ENCODE measurements at regions not wholly inside any gene's neighbourhood (a gene's known extent, or its start where the extent isn't known, plus 50 kb on each side); places are given as distances from the start of the nearest gene placed in this dataset.

GRCh38 chr10:117746541-117747448 is 204.2 kb downstream of the EMX2 start:
- Histone ChIP-seq H3K27me3 (ENCODE audit: control insufficient read depth, insufficient read depth, low read length) (no peaks in the 10 kb centered on the region), H3K9me3 (ENCODE audit: control insufficient read depth, insufficient read depth, low read length) (no peaks in the 10 kb centered on the region), H3K36me3 (ENCODE audit: control insufficient read depth, insufficient read depth, low read length) (no peaks in the 10 kb centered on the region), H3K4me3 (ENCODE audit: low read length) (no peak overlapping the region), H3K27ac (ENCODE audit: low read length) (no peak overlapping the region), H3K4me1 (ENCODE audit: control insufficient read depth, insufficient read depth, low read length) (no peaks in the 10 kb centered on the region)
- no peak for DNase-seq (ENCODE audit: low read depth, low spot score)
- no CpG with 5 or more reads among the region's 9 CpGs for WGBS (ENCODE audit: insufficient coverage, insufficient read length)

- no peaks in the 10 kb centered on the region for H3K9me3 ChIP-seq (ENCODE audit: control insufficient read depth, insufficient read depth, low read length)
- no peaks in the 10 kb centered on the region for H3K27me3 ChIP-seq (ENCODE audit: control insufficient read depth, insufficient read depth, low read length)
- no peak overlapping the region for H3K27ac ChIP-seq (ENCODE audit: low read length)
- no peak overlapping the region for H3K4me3 ChIP-seq (ENCODE audit: low read length)
- DNase-seq (ENCODE audit: low read depth, low spot score) = no peak
- no peaks in the 10 kb centered on the region for H3K4me1 ChIP-seq (ENCODE audit: control insufficient read depth, insufficient read depth, low read length)
- H3K36me3 ChIP-seq (ENCODE audit: control insufficient read depth, insufficient read depth, low read length) = no peaks in the 10 kb centered on the region
- no CpG with 5 or more reads among the region's 12 CpGs for WGBS (ENCODE audit: insufficient coverage, insufficient read length)
Measured at GRCh38 chr10:117747636-117748035, 205.1 kb downstream of the EMX2 start.

GRCh38 chr10:117748058-117748457 is 205.5 kb downstream of the EMX2 start:
- Histone ChIP-seq H3K27me3 (ENCODE audit: control insufficient read depth, insufficient read depth, low read length) (no peaks in the 10 kb centered on the region), H3K36me3 (ENCODE audit: control insufficient read depth, insufficient read depth, low read length) (no peaks in the 10 kb centered on the region), H3K9me3 (ENCODE audit: control insufficient read depth, insufficient read depth, low read length) (no peaks in the 10 kb centered on the region), H3K27ac (ENCODE audit: low read length) (no peak overlapping the region), H3K4me3 (ENCODE audit: low read length) (no peak overlapping the region), H3K4me1 (ENCODE audit: control insufficient read depth, insufficient read depth, low read length) (no peaks in the 10 kb centered on the region)
- no peak for DNase-seq (ENCODE audit: low read depth, low spot score)
- WGBS (ENCODE audit: insufficient coverage, insufficient read length) = no CpG with 5 or more reads among the region's 12 CpGs

GRCh38 chr10:117750616-117751015 is 208.1 kb downstream of the EMX2 start:
- DNase-seq (ENCODE audit: low read depth, low spot score) = no peak
- Histone ChIP-seq H3K27me3 (ENCODE audit: control insufficient read depth, insufficient read depth, low read length) (no peaks in the 10 kb centered on the region), H3K27ac (ENCODE audit: low read length) (no peak overlapping the region), H3K36me3 (ENCODE audit: control insufficient read depth, insufficient read depth, low read length) (no peaks in the 10 kb centered on the region), H3K4me3 (ENCODE audit: low read length) (no peak overlapping the region), H3K9me3 (ENCODE audit: control insufficient read depth, insufficient read depth, low read length) (no peaks in the 10 kb centered on the region), H3K4me1 (ENCODE audit: control insufficient read depth, insufficient read depth, low read length) (no peaks in the 10 kb centered on the region)
- WGBS (ENCODE audit: insufficient coverage, insufficient read length) = no CpG with 5 or more reads among the region's 4 CpGs

- H3K4me3 ChIP-seq (ENCODE audit: low read length) = no peak overlapping the region
- H3K4me1 ChIP-seq (ENCODE audit: control insufficient read depth, insufficient read depth, low read length) = no peaks in the 10 kb centered on the region
- no peak for DNase-seq (ENCODE audit: low read depth, low spot score)
- no peaks in the 10 kb centered on the region for H3K9me3 ChIP-seq (ENCODE audit: control insufficient read depth, insufficient read depth, low read length)
- no peak overlapping the region for H3K27ac ChIP-seq (ENCODE audit: low read length)
- no peaks in the 10 kb centered on the region for H3K36me3 ChIP-seq (ENCODE audit: control insufficient read depth, insufficient read depth, low read length)
- H3K27me3 ChIP-seq (ENCODE audit: control insufficient read depth, insufficient read depth, low read length) = no peaks in the 10 kb centered on the region
- no CpG with 5 or more reads among the region's 1 CpG for WGBS (ENCODE audit: insufficient coverage, insufficient read length)
Measured at GRCh38 chr10:117751259-117751658, 208.7 kb downstream of the EMX2 start.

GRCh38 chr10:117752103-117752502 is 209.6 kb downstream of the EMX2 start:
- H3K4me3 ChIP-seq (ENCODE audit: low read length) = no peak overlapping the region
- no peak for DNase-seq (ENCODE audit: low read depth, low spot score)
- no peaks in the 10 kb centered on the region for H3K4me1 ChIP-seq (ENCODE audit: control insufficient read depth, insufficient read depth, low read length)
- no peaks in the 10 kb centered on the region for H3K36me3 ChIP-seq (ENCODE audit: control insufficient read depth, insufficient read depth, low read length)
- no CpG with 5 or more reads among the region's 4 CpGs for WGBS (ENCODE audit: insufficient coverage, insufficient read length)
- no peaks in the 10 kb centered on the region for H3K27me3 ChIP-seq (ENCODE audit: control insufficient read depth, insufficient read depth, low read length)
- no peaks in the 10 kb centered on the region for H3K9me3 ChIP-seq (ENCODE audit: control insufficient read depth, insufficient read depth, low read length)
- H3K27ac ChIP-seq (ENCODE audit: low read length) = no peak overlapping the region

- no peak for DNase-seq (ENCODE audit: low read depth, low spot score)
- Histone ChIP-seq H3K36me3 (ENCODE audit: control insufficient read depth, insufficient read depth, low read length) (no peaks in the 10 kb centered on the region), H3K27ac (ENCODE audit: low read length) (no peak overlapping the region), H3K9me3 (ENCODE audit: control insufficient read depth, insufficient read depth, low read length) (no peaks in the 10 kb centered on the region), H3K27me3 (ENCODE audit: control insufficient read depth, insufficient read depth, low read length) (no peaks in the 10 kb centered on the region), H3K4me1 (ENCODE audit: control insufficient read depth, insufficient read depth, low read length) (no peaks in the 10 kb centered on the region), H3K4me3 (ENCODE audit: low read length) (no peak overlapping the region)
- WGBS (ENCODE audit: insufficient coverage, insufficient read length) = no CpG with 5 or more reads among the region's 15 CpGs
Measured at GRCh38 chr10:117754770-117755658, 212.5 kb downstream of the EMX2 start.

- DNase-seq (ENCODE audit: low read depth, low spot score) = no peak
- no peaks in the 10 kb centered on the region for H3K9me3 ChIP-seq (ENCODE audit: control insufficient read depth, insufficient read depth, low read length)
- no peaks in the 10 kb centered on the region for H3K36me3 ChIP-seq (ENCODE audit: control insufficient read depth, insufficient read depth, low read length)
- no CpG with 5 or more reads among the region's 3 CpGs for WGBS (ENCODE audit: insufficient coverage, insufficient read length)
- no peak overlapping the region for H3K27ac ChIP-seq (ENCODE audit: low read length)
- no peak overlapping the region for H3K4me3 ChIP-seq (ENCODE audit: low read length)
- H3K4me1 ChIP-seq (ENCODE audit: control insufficient read depth, insufficient read depth, low read length) = no peaks in the 10 kb centered on the region
- H3K27me3 ChIP-seq (ENCODE audit: control insufficient read depth, insufficient read depth, low read length) = no peaks in the 10 kb centered on the region
Measured at GRCh38 chr10:117755659-117756014, 213.1 kb downstream of the EMX2 start.

GRCh38 chr10:117757086-117757720 is 214.7 kb downstream of the EMX2 start:
- no peaks in the 10 kb centered on the region for H3K36me3 ChIP-seq (ENCODE audit: control insufficient read depth, insufficient read depth, low read length)
- no peak overlapping the region for H3K4me3 ChIP-seq (ENCODE audit: low read length)

GRCh38 chr10:117759266-117759665 is 216.7 kb downstream of the EMX2 start:
- Histone ChIP-seq H3K27ac (ENCODE audit: low read length) (no peak overlapping the region), H3K4me3 (ENCODE audit: low read length) (no peak overlapping the region), H3K36me3 (ENCODE audit: control insufficient read depth, insufficient read depth, low read length) (no peaks in the 10 kb centered on the region), H3K27me3 (ENCODE audit: control insufficient read depth, insufficient read depth, low read length) (no peaks in the 10 kb centered on the region), H3K4me1 (ENCODE audit: control insufficient read depth, insufficient read depth, low read length) (no peaks in the 10 kb centered on the region), H3K9me3 (ENCODE audit: control insufficient read depth, insufficient read depth, low read length) (no peaks in the 10 kb centered on the region)
- no CpG with 5 or more reads among the region's 11 CpGs for WGBS (ENCODE audit: insufficient coverage, insufficient read length)
- DNase-seq (ENCODE audit: low read depth, low spot score) = no peak

More at GRCh38 chr10:117757086-117757720, 214.7 kb downstream of the EMX2 start:
- Histone ChIP-seq H3K9me3 (ENCODE audit: control insufficient read depth, insufficient read depth, low read length) (no peaks in the 10 kb centered on the region), H3K4me1 (ENCODE audit: control insufficient read depth, insufficient read depth, low read length) (no peaks in the 10 kb centered on the region), H3K27ac (ENCODE audit: low read length) (no peak overlapping the region), H3K27me3 (ENCODE audit: control insufficient read depth, insufficient read depth, low read length) (no peaks in the 10 kb centered on the region)
- WGBS (ENCODE audit: insufficient coverage, insufficient read length) = no CpG with 5 or more reads among the region's 9 CpGs
- DNase-seq (ENCODE audit: low read depth, low spot score) = no peak
